AG08396 (cell line): ENCODE measurements at regions not wholly inside any gene's neighbourhood (a gene's known extent, or its start where the extent isn't known, plus 50 kb on each side); places are given as distances from the start of the nearest gene placed in this dataset.

ENCODE experiments used
- DNase-seq: peaks from one replicate; pipeline ENCODE4 v3.0.0; 2012; ENCODE audit warnings: low spot score, mixed read lengths

GRCh38 chr1:17904290-17904689 lies 149.2 kb downstream of the ACTL8 start:
- DNase-seq: no peak

- DNase-seq: no peak
Observed at GRCh38 chr1:17907999-17908398, 152.9 kb downstream of the ACTL8 start.

GRCh38 chr1:17908945-17909344 lies 153.8 kb downstream of the ACTL8 start:
- no peak for DNase-seq

- peak; percentile 43 for DNase-seq
Observed at GRCh38 chr1:17909634-17910033, 154.5 kb downstream of the ACTL8 start.

DNA sequence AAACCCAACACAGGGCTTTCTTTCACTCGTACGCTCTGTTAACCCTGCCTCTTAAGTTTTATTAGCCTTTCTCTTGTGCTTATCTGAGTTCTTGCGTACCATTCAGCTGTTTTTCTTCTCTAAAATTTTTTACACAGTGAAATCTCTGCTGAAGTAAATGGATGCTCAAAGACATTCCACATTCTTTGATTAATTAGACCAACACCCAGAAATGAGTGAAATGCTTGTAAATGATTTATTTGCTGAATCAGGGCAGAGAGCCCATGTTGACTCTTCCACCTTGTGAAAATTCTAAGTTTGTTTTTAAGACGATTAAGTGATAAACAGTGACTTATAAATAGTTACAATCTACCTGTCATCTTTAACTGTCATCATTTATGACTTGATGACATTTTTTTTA lies 156.7 kb downstream of the ACTL8 start:
- DNase-seq: no peak

DNA sequence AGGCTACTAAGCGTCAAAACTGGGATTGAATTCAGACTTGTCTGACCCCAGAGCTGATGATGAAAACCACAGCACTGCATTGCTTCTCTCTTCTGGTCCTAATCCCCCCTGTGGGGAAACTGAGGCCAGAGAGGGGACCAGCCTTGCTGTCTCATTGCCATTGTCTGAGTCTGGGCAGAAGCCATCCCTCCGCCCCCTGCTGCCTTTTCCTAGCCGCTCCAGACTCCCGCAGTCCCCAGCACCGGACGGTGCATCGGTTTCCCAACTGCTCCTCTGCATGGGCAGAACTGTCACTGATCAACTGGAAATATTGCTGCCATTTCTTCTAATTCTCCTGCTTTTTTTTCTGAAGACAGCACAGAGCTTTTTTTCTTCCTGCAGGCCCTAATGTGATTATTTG lies 157.4 kb downstream of the ACTL8 start:
- no peak for DNase-seq

DNA sequence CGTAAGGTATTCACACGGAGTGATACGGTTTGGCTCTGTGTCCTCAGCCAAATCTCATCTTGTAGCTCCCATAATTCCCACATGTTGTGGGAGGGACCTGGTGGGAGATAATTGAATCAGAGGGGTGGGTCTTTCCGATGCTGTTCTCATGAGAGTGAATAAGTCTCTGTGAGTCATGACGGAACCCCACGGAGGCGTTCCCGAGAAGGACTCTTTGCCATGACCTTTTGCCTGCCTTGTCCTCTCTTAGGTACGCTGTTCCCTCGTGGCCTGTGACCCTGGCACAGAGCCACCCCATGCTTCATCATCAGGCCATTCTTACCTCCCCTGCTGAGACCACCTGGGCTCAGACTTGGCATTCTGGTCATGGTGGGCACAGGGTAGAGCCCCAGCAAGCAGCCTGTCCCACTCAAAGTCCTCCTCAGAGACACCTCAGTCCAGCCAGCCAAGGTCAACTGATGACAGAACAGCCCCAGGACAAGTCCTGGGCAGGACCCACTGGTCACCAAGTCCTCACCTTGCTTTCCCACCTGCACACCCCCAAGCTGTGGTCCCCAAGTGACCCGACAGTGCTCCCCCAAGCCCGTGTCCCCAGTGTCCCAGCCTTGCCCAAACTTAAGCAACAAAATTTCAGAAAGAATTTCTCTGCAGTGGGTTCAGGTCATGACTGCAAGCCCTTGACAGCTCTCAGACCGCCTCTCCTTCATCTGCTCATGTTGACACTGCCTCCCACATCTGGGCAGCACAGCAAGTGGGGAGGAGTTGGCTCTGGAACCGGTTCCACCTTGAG lies 158.4 kb downstream of the ACTL8 start:
- DNase-seq: no peak

GRCh38 chr1:17914131-17914530 lies 159.0 kb downstream of the ACTL8 start:
- DNase-seq: no peak

GRCh38 chr1:17914987-17915386 lies 159.9 kb downstream of the ACTL8 start:
- DNase-seq: no peak

DNA sequence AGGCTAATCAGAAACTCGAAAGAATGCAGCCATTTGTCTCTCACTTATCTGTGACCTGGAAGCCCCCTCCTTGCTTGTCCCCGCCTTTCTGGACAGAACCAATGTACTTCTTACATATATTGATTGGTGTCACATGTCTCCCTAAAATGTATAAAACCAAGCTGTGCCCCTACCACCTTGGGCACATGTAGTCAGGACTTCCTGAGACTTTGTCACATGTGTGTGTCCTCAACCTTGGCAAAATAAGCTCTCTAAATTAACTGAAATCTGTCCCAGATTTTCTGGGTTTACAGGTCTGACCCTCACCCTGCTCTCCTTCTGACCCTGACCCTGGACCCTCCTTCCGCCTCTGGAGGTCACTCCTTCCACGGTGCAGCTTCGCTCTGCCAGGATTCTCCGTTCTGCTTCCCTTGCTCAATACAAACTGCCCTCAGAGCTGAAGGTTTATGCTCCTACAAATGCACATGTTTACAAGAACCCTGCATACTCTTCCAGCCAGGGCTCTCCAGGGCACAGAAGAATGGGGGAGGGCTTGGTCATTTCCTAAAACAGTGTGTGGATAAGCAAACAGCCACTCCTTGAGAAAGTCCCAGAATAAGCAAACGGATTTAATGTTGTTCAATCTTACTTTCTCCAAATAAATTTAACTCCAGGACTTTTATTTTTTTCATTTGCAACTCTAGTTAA lies 160.5 kb downstream of the ACTL8 start:
- no peak for DNase-seq

- DNase-seq: no peak
Observed at GRCh38 chr1:17916702-17917101, 161.6 kb downstream of the ACTL8 start.

DNA sequence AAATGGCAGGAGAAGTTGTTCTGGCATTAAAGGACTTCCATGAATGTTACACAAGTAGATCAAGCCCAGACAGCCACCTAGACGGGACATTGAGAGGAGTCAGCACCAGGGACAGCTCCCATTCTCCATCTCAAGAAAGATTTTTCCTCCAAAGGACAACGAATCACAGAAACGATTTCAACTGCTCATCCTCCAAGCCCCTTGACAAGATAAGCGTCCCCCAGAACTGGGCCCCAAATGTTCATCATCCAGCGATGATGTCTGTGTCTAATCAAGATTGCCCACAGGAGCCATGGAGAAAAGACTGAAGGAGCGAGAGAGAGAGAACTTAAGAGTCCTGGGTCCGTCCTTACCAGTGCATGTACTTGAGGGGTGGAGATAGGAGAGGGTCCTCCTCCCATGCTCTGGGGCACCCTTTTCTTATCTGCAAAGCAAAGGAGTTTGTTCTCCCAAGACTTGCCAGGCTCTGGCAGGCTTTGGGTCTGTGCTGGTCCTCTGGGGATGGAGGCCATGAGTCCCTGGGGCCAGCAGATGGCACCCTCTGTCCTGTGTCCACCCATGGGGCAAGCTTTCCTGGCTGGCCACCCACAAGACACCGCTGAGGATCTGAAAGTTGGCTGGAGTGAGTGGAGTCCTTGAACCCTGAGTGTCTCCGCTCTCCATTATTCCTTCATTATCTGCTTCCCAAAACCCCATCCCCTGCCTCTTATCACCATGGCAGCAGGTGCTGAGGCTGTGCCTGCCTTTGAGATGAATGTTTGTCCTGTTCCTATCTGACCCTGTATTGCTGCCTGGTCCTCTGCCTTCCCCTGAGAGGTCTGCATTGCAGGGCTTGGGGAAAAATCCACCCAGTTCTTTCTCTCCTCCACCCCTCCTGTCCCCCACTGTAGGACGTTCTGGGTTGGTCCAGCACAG lies 164.6 kb downstream of the ACTL8 start:
- peak; percentile 41 for DNase-seq

DNA sequence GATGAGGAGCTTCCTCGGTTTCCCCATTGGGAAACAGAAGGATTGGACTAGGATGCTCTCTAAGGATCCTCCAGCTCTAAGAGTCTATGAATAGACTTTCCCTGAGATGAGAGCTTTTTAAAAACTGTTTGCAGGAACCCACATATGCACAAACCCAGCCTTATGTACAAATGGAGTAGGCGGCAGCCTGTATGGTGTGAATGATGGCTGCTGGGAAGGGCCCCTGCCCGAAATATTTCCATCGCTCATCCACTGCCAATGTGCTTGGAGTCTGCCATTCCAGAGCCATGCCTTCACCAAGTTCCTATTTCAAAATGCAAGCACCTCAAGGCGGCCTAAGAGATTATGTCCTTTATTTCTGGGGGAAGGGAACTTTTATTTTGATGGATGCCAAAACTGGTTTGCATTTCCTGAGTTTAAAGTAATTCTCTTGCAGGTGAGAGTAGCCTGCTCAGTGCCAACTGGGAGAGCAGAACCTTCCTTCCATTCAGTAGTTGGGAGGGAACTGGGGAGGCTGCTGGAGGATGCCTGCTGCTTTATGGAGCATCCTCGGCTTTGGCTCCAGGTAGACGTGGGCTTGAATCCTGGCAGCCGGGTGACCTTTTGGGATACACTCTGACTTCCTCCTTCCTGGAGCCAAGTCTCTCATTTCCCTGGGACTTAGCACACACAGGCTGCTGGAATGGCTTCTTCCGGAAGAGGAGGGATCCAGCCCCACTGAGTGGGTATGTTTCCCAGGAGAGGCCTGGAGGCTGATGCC lies 165.9 kb downstream of the ACTL8 start:
- DNase-seq: no peak

- peak; percentile 35 for DNase-seq
Observed at GRCh38 chr1:17922833-17923232, 167.7 kb downstream of the ACTL8 start.

- DNase-seq: no peak
Observed at GRCh38 chr1:17923666-17924065, 168.5 kb downstream of the ACTL8 start.

- no peak for DNase-seq
Observed at GRCh38 chr1:17924578-17924977, 169.4 kb downstream of the ACTL8 start.

DNA sequence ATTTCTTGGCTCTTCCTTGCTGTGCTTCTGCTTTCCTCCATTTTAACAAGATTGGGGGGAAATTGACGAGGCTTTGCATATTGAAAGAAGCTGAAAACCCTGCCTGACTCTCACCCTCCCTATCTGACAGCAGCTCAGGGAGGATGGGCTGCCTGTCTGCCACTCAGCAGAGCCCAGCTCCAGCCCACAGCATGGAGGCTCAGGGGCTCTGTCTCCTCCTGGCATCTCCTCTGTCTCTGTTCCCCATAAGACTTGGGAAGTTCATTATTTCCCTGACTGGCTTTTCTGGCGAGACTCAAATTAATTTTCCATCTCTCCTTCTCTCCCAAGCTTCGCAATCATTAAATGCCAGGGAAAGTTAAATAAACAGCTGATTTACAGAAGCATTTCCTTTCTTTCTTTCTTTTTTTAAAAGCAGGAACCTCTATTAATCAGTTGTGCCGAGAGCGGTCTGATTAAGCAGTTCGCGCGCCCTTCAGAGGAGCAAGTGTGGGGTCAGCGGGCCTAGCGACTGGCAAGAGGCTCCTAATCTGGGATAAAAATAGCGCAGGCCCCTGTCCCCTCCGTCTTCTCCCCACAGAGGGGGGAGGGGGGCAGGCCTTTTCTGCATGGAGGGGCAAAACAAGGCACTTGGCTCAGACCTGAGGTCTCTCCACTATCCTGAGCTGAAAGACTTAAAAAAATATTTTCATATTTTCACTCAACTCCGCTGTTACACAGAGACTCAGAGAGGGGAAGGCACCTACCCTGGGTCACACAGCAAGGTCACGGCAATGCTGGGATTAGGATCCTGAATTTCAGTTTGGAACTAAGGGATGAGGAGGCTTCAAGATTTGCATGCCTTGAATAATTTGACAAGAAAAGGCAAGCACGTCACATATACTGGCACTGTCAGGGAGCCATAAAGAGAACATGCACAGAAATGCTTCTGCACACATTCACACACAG lies 170.4 kb downstream of the ACTL8 start:
- no peak for DNase-seq

GRCh38 chr1:17926906-17927305 lies 171.8 kb downstream of the ACTL8 start:
- DNase-seq: no peak

DNA sequence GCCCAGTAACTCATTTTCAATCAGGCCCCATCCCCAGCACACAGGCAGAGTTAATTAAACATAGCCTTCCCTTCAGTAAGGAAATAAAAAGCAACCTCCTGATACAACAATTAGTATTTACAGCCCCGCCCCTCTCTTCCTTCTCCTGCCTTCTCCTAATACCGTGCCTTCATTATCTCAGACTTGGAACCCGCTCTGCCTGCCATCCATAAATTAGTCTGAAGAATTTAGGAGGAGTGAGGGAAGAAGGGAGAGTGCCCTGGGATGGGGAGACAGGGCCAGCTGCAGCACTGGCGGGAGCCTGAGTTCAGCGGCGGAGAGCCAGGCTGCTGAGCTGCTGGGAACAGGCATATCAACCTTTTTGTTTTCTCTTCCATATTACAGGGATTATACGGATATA lies 172.8 kb downstream of the ACTL8 start:
- DNase-seq: no peak

GRCh38 chr1:17929224-17929623 lies 174.1 kb downstream of the ACTL8 start:
- no peak for DNase-seq

DNA sequence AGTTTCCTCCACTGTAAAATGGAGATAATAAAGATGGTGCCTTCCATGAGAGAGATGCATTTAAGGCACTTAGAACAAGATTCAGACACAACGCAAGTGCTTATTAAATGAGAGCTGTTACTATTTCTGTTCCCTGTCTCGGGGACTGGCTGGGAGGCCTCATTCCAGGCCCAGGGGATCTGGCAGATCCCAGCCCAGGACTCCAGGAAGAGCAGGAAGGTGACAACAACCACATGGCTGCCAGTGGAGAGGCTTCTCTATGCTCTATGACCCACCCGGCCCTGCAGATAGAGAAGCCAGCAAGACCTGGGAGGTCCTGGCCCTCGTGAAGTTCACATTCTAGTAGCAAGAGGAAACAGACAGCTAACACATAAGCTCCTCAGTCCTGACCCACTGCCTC lies 175.5 kb downstream of the ACTL8 start:
- DNase-seq: no peak
